ENCODE measurements at regions not wholly inside any gene's neighbourhood (a gene's known extent, or its start where the extent isn't known, plus 50 kb on each side); places are given as distances from the start of the nearest gene placed in this dataset.

DNA sequence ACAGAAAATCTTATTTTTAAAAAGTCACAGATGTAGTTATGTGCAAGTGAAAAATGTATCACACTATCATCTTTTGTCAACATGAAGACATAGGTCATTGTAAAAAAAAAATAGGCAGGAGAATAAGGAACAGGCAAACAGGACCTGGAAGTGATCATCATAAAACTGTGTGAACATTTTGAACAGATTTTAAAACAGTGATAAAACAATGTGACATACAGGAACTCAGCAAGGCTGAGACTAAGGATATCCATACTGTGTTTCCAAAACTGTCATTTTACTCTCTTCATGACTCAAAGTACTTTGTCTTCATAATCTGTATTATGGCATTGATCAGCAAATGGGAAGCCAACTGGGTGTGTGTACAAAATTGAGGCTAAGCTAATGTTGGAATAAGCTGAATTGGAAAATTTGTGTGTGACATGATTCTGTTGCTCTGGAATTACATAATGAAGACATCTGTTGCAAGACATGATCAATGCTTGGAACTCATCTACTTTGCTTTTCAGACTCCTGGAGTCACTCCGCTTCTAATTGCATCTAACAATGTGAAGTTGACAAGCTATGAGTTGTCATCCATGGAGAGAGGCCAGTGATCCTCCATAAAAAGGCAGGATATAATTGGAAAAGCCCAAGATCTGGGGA, 978.7 kb upstream of the NUDT12 start:
- TF ChIP-seq ZFX (IDR thresholded peaks at IDR 0.05): no peak
- TF ChIP-seq, protein P1, sequence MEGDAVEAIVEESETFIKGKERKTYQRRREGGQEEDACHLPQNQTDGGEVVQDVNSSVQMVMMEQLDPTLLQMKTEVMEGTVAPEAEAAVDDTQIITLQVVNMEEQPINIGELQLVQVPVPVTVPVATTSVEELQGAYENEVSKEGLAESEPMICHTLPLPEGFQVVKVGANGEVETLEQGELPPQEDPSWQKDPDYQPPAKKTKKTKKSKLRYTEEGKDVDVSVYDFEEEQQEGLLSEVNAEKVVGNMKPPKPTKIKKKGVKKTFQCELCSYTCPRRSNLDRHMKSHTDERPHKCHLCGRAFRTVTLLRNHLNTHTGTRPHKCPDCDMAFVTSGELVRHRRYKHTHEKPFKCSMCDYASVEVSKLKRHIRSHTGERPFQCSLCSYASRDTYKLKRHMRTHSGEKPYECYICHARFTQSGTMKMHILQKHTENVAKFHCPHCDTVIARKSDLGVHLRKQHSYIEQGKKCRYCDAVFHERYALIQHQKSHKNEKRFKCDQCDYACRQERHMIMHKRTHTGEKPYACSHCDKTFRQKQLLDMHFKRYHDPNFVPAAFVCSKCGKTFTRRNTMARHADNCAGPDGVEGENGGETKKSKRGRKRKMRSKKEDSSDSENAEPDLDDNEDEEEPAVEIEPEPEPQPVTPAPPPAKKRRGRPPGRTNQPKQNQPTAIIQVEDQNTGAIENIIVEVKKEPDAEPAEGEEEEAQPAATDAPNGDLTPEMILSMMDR (conservative IDR thresholded peaks at IDR 0.05): no peak
- no peak overlapping the region for H3K27ac ChIP-seq

DNA sequence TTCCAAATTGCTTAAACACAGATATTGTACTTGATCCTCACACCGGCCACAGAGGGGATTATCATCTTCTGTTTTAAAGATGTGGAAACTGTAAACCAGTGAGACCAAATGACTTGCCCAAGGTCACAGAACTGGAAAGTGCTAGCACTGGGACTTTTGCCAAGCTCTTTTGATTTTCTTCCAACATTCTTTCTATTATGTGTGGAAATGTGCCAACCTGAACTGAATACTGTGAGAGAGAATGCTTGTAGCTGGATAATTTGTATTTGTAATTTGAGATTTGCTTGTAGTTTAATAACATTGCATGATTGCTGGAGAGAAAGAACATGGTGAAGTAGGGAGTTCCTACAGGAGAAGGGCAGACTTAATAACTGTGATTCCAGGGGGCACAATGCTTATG, 977.9 kb upstream of the NUDT12 start:
- TF ChIP-seq, protein P1 (conservative IDR thresholded peaks at IDR 0.05): no peak
- no peak for TF ChIP-seq ZFX (IDR thresholded peaks at IDR 0.05)
- no peak overlapping the region for H3K27ac ChIP-seq

DNA sequence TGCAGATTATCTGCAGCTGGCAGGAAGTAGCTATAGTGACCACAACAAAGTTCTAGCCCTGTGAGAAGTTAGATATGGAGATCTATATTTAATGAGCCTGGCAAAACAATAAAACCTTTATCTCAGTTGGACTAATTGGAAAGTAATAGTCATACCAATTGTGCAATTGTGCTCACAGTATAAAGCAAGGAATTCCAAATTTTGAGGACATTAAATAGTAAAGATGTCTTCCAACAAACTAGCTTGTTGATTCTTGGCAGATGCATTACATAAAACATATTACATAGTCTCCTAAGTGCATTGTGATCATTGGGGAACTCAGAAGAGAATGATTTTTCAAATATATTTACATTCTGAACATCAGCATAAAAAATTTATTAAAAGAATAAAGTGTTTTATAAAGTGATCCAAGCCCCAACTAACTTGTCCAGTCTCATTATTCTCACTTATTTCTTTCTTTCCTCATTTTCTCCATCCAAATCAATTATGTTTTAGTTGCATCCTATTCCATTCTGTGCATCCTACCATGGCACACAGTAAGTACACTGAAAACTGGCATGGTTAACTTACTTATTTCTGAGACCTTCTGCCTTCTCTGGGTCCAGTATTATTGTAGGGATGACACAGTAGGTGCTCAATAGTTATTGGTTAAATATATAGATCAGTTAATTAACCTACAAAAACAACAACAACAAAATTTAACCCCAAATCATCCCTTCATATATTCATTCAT, 977.2 kb upstream of the NUDT12 start:
- no peak overlapping the region for H3K27ac ChIP-seq

GRCh38 chr5:104538734-104539133, 976.1 kb upstream of the NUDT12 start:
- no peak for TF ChIP-seq ZFX (IDR thresholded peaks at IDR 0.05)
- no peak overlapping the region for H3K27ac ChIP-seq

More for the DNA sequence above, 977.2 kb upstream of the NUDT12 start:
- TF ChIP-seq, protein P1 (conservative IDR thresholded peaks at IDR 0.05): no peak
- TF ChIP-seq ZFX (IDR thresholded peaks at IDR 0.05): no peak

GRCh38 chr5:104533498-104533897, 970.9 kb upstream of the NUDT12 start:
- H3K27ac ChIP-seq: no peak overlapping the region
- no peak for TF ChIP-seq ZFX (IDR thresholded peaks at IDR 0.05)
- TF ChIP-seq, protein P1 (conservative IDR thresholded peaks at IDR 0.05): no peak

DNA sequence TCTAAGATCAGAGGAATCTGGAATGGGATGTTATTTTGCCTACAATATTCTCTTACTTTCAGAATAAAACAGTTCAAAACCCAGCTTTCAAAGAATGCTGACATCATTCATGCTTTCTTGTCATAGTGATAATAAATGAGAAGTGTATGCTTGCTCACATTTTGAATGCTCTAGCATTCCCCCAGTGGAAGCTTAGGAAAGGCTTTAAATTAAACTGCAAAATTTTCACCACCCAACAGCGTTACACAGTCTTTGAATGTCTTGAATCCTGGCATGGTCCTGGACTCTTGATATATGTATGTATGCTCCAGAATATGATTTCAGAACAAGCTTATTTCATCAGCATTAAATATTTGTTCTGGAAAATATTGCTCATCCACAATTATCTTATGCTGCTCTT, 964.3 kb upstream of the NUDT12 start:
- TF ChIP-seq ZFX (IDR thresholded peaks at IDR 0.05): no peak
- TF ChIP-seq, protein P1 (conservative IDR thresholded peaks at IDR 0.05): no peak
- H3K27ac ChIP-seq: no peak overlapping the region

- no peak overlapping the region for H3K27ac ChIP-seq
- TF ChIP-seq, protein P1 (conservative IDR thresholded peaks at IDR 0.05): no peak
- no peak for TF ChIP-seq ZFX (IDR thresholded peaks at IDR 0.05)
Observed at GRCh38 chr5:104513640-104514072, 951.1 kb upstream of the NUDT12 start.
